Endothelial cell of umbilical vein (primary cell): ENCODE measurements at regions not wholly inside any gene's neighbourhood (a gene's known extent, or its start where the extent isn't known, plus 50 kb on each side); places are given as distances from the start of the nearest gene placed in this dataset.

Experiments
- CTCF ChIP-seq, 2 donors: IDR thresholded peaks; 1 replicate in 1 of 2; 2 replicates in 1 of 2; pipeline ENCODE4 v1.5.1; 2011; ENCODE audit warnings: low read length in 2 of 2, mild to moderate bottlenecking in 2 of 2, moderate library complexity in 2 of 2, control low read depth in 1 of 2, inconsistent platforms in 1 of 2, low read depth in 1 of 2; ENCODE audit not compliant: insufficient read depth in 1 of 2; ENCODE audit errors: extremely low read depth in 1 of 2
- EZH2 ChIP-seq: IDR thresholded peaks from 2 replicates; pipeline ENCODE4 v1.6.1; 2012; ENCODE audit warnings: borderline replicate concordance, low read depth, mild to moderate bottlenecking, moderate library complexity, low read length, inconsistent platforms; ENCODE audit not compliant: severe bottlenecking
- FOS ChIP-seq: IDR thresholded peaks from 2 replicates; pipeline ENCODE4 v1.6.1; 2011; ENCODE audit warnings: mild to moderate bottlenecking, low read length, moderate library complexity, borderline replicate concordance; ENCODE audit not compliant: insufficient read depth
- GATA2 ChIP-seq: IDR thresholded peaks from 2 replicates; pipeline ENCODE4 v1.7.0; 2011; ENCODE audit warnings: low read depth, mild to moderate bottlenecking, moderate library complexity, mixed read lengths, low read length; ENCODE audit not compliant: insufficient read length, insufficient read depth
- MAX ChIP-seq: IDR thresholded peaks from 2 replicates; pipeline ENCODE4 v1.6.1; 2011; ENCODE audit not compliant: insufficient read depth, insufficient read length
- MYC ChIP-seq: IDR thresholded peaks from one replicate; pipeline ENCODE4 v1.6.1; 2011; ENCODE audit warnings: mild to moderate bottlenecking, low read depth, low read length
- POLR2A ChIP-seq: IDR thresholded peaks from 2 replicates; pipeline ENCODE4 v1.6.1; 2012; ENCODE audit warnings: low read depth, mild to moderate bottlenecking, control low read depth, low read length
- POLR2AphosphoS5 ChIP-seq: IDR thresholded peaks from 2 replicates; pipeline ENCODE4 v1.6.1; 2012; ENCODE audit warnings: low read depth, mild to moderate bottlenecking, control low read depth, low read length, moderate library complexity; ENCODE audit not compliant: insufficient read depth

GRCh38 chr3:111470032-111470431 lies 72.0 kb upstream of the CD96 start:
- TF ChIP-seq CTCF (IDR thresholded peaks at IDR 0.05; ENCODE audit: extremely low read depth in 1 of 2, insufficient read depth in 1 of 2, low read depth in 1 of 2, low read length in 2 of 2): no peak
- TF ChIP-seq EZH2: no peak
- TF ChIP-seq MYC: no peak
- no peak for TF ChIP-seq POLR2A
- no peak for TF ChIP-seq POLR2AphosphoS5
- TF ChIP-seq MAX: no peak
- no peak for TF ChIP-seq FOS
- TF ChIP-seq GATA2: no peak
